H7 (cell line): ENCODE measurements at regions not wholly inside any gene's neighbourhood (a gene's known extent, or its start where the extent isn't known, plus 50 kb on each side); places are given as distances from the start of the nearest gene placed in this dataset.

Experiments
- DNase-seq: peaks from one replicate; pipeline ENCODE4 v3.0.0; 2012
- H3K27me3 ChIP-seq: 2 replicates; pipeline ENCODE4 v1.6.0; 2011; ENCODE audit warnings: mild to moderate bottlenecking, low read length; ENCODE audit not compliant: control insufficient read depth, insufficient read depth
- H3K36me3 ChIP-seq: replicated peaks from 2 replicates; pipeline ENCODE4 v1.5.1; 2011; ENCODE audit warnings: low read length; ENCODE audit not compliant: control insufficient read depth, insufficient read depth
- H3K4me3 ChIP-seq: 2 replicates; pipeline ENCODE4 v1.5.1; 2011; ENCODE audit warnings: low read depth, mild to moderate bottlenecking, control low read depth, low read length, moderate library complexity; ENCODE audit not compliant: insufficient read depth

GRCh38 chr7:45451342-45452035, 122.7 kb upstream of the ADCY1 start:
- Histone ChIP-seq H3K27me3 (no peaks in the 10 kb centered on the region), H3K4me3 (no peak overlapping the region), H3K36me3 (no peaks in the 10 kb centered on the region)
- no peak for DNase-seq

GRCh38 chr7:45454771-45455170, 119.4 kb upstream of the ADCY1 start:
- H3K27me3 ChIP-seq = no peaks in the 10 kb centered on the region
- H3K4me3 ChIP-seq = no peak overlapping the region
- no peak for DNase-seq
- no peaks in the 10 kb centered on the region for H3K36me3 ChIP-seq

- no peaks in the 10 kb centered on the region for H3K36me3 ChIP-seq
- no peak for DNase-seq
- H3K4me3 ChIP-seq = no peak overlapping the region
- no peaks in the 10 kb centered on the region for H3K27me3 ChIP-seq
Observed at GRCh38 chr7:45455662-45456061, 118.5 kb upstream of the ADCY1 start.

- no peak for DNase-seq
- H3K36me3 ChIP-seq = no peaks in the 10 kb centered on the region
- H3K27me3 ChIP-seq = no peaks in the 10 kb centered on the region
- no peak overlapping the region for H3K4me3 ChIP-seq
Observed at GRCh38 chr7:45456105-45456504, 118.1 kb upstream of the ADCY1 start.

- no peak for DNase-seq
- Histone ChIP-seq H3K4me3 (no peak overlapping the region), H3K27me3 (no peaks in the 10 kb centered on the region), H3K36me3 (no peaks in the 10 kb centered on the region)
Observed at GRCh38 chr7:45456747-45457524, 117.2 kb upstream of the ADCY1 start.

- Histone ChIP-seq H3K4me3 (no peak overlapping the region), H3K27me3 (no peaks in the 10 kb centered on the region), H3K36me3 (no peaks in the 10 kb centered on the region)
- DNase-seq = no peak
Observed at GRCh38 chr7:45457591-45457990, 116.6 kb upstream of the ADCY1 start.

- DNase-seq = no peak
- no peaks in the 10 kb centered on the region for H3K27me3 ChIP-seq
- H3K36me3 ChIP-seq = no peaks in the 10 kb centered on the region
- H3K4me3 ChIP-seq = no peak overlapping the region
Observed at GRCh38 chr7:45459476-45459875, 114.7 kb upstream of the ADCY1 start.

GRCh38 chr7:45460379-45460778, 113.8 kb upstream of the ADCY1 start:
- no peaks in the 10 kb centered on the region for H3K36me3 ChIP-seq
- H3K27me3 ChIP-seq = no peaks in the 10 kb centered on the region
- DNase-seq = no peak
- H3K4me3 ChIP-seq = no peak overlapping the region

GRCh38 chr7:45461026-45461425, 113.1 kb upstream of the ADCY1 start:
- Histone ChIP-seq H3K36me3 (no peaks in the 10 kb centered on the region), H3K4me3 (no peak overlapping the region), H3K27me3 (no peaks in the 10 kb centered on the region)
- DNase-seq = no peak

GRCh38 chr7:45469103-45469502, 105.1 kb upstream of the ADCY1 start:
- no peaks in the 10 kb centered on the region for H3K27me3 ChIP-seq
- H3K4me3 ChIP-seq = no peak overlapping the region
- H3K36me3 ChIP-seq = no peaks in the 10 kb centered on the region
- DNase-seq = no peak

- no peak for DNase-seq
- H3K27me3 ChIP-seq = no peaks in the 10 kb centered on the region
- no peaks in the 10 kb centered on the region for H3K36me3 ChIP-seq
- H3K4me3 ChIP-seq = no peak overlapping the region
Observed at GRCh38 chr7:45470031-45470430, 104.1 kb upstream of the ADCY1 start.

GRCh38 chr7:45479781-45480180, 94.4 kb upstream of the ADCY1 start:
- no peak overlapping the region for H3K4me3 ChIP-seq
- DNase-seq = no peak
- no peaks in the 10 kb centered on the region for H3K36me3 ChIP-seq
- H3K27me3 ChIP-seq = no peaks in the 10 kb centered on the region

- Histone ChIP-seq H3K4me3 (no peak overlapping the region), H3K36me3 (no peaks in the 10 kb centered on the region), H3K27me3 (no peaks in the 10 kb centered on the region)
- no peak for DNase-seq
Observed at GRCh38 chr7:45482451-45482850, 91.7 kb upstream of the ADCY1 start.

GRCh38 chr7:45484094-45484493, 90.1 kb upstream of the ADCY1 start:
- H3K4me3 ChIP-seq = no peak overlapping the region
- H3K36me3 ChIP-seq = no peaks in the 10 kb centered on the region
- H3K27me3 ChIP-seq = no peaks in the 10 kb centered on the region
- DNase-seq = no peak

GRCh38 chr7:45486575-45486974, 87.6 kb upstream of the ADCY1 start:
- no peak for DNase-seq
- Histone ChIP-seq H3K4me3 (no peak overlapping the region), H3K36me3 (no peaks in the 10 kb centered on the region), H3K27me3 (no peaks in the 10 kb centered on the region)
